Astrocyte of the spinal cord (primary cell): ENCODE measurements at regions not wholly inside any gene's neighbourhood (a gene's known extent, or its start where the extent isn't known, plus 50 kb on each side); places are given as distances from the start of the nearest gene placed in this dataset.

Experiments used
- DNase-seq: peaks from one replicate; pipeline ENCODE4 v3.0.0; 2011; ENCODE audit warnings: low read depth, low spot score
- H3K4me3 ChIP-seq: 2 replicates; pipeline ENCODE4 v1.5.1; 2011; ENCODE audit warnings: low read depth, mild to moderate bottlenecking, low read length, moderate library complexity
- CTCF ChIP-seq: IDR thresholded peaks from 2 replicates; pipeline ENCODE4 v1.5.1; 2012; ENCODE audit warnings: low read depth, mild to moderate bottlenecking, low read length, inconsistent platforms
- in situ Hi-C: cut with HindIII; loops from 2 replicates; pipeline ENCODE4 v1.10.0; 2017; ENCODE audit warnings: low sequenced_read_pairs

- in situ Hi-C loops, result no loop called here
- DNase-seq, result no peak
- TF ChIP-seq CTCF, result no peak
- no peak overlapping the region for H3K4me3 ChIP-seq
These were observed 448.3 kb downstream of the CDH2 start for GRCh38 chr18:27728659-27729058.

GRCh38 chr18:27724362-27724761, 452.6 kb downstream of the CDH2 start:
- no peak for DNase-seq
- TF ChIP-seq CTCF, result no peak
- no peak overlapping the region for H3K4me3 ChIP-seq
- in situ Hi-C loops, result no loop called here

- no peak overlapping the region for H3K4me3 ChIP-seq
- no peak for TF ChIP-seq CTCF
- DNase-seq, result peak; percentile 33
- in situ Hi-C loops, result no loop called here
These were observed 453.8 kb downstream of the CDH2 start for GRCh38 chr18:27723168-27723567.

- no peak overlapping the region for H3K4me3 ChIP-seq
- no peak for TF ChIP-seq CTCF
- in situ Hi-C loops, result no loop called here
- DNase-seq, result no peak
These were observed 457.2 kb downstream of the CDH2 start for GRCh38 chr18:27719680-27720079.

- in situ Hi-C loops, result no loop called here
- no peak overlapping the region for H3K4me3 ChIP-seq
- no peak for TF ChIP-seq CTCF
- no peak for DNase-seq
These were observed 459.1 kb downstream of the CDH2 start for GRCh38 chr18:27717816-27718215.

- TF ChIP-seq CTCF, result no peak
- no peak for DNase-seq
- H3K4me3 ChIP-seq, result no peak overlapping the region
- in situ Hi-C loops, result no loop called here
These were observed 459.7 kb downstream of the CDH2 start for GRCh38 chr18:27717250-27717649.

- no peak for TF ChIP-seq CTCF
- no peak for DNase-seq
- in situ Hi-C loops, result no loop called here
- H3K4me3 ChIP-seq, result no peak overlapping the region
These were observed 461.2 kb downstream of the CDH2 start for GRCh38 chr18:27715751-27716150.
